ENCODE measurements at regions not wholly inside any gene's neighbourhood (a gene's known extent, or its start where the extent isn't known, plus 50 kb on each side); places are given as distances from the start of the nearest gene placed in this dataset.

GRCh38 chr13:63684822-63685221, 2269.2 kb upstream of the PCDH20 start:
- H3K27me3 ChIP-seq (ENCODE audit: insufficient read depth, low read length), result no peaks in the 10 kb centered on the region
- no peak overlapping the region for H3T11ph ChIP-seq (ENCODE audit: low read length)
- no peak for TF ChIP-seq CTCF (conservative IDR thresholded peaks at IDR 0.05)
- Mint-ChIP-seq H3K27ac (no peak overlapping the region), H3K4me1 (peaks cover 10 to 22% of the 10 kb centered on the region in 2 experiments), H3K27me3 (ENCODE audit: low read depth) (no peaks in the 10 kb centered on the region), H3K36me3 (ENCODE audit: insufficient read depth in 1 of 3, low read depth in 3 of 3) (peaks cover 8 to 27% (median 19%) of the 10 kb centered on the region in 3 experiments), H3K4me3 (no peak overlapping the region), H3K9me3 (peaks cover 16 to 17% of the 10 kb centered on the region in 2 experiments)
- no peaks in the 10 kb centered on the region for H3K79me2 ChIP-seq (ENCODE audit: insufficient read depth, low read length)
- H4K91ac ChIP-seq (ENCODE audit: insufficient read length, low read depth, low read length), result no peak overlapping the region
- no peak overlapping the region for H2BK5ac ChIP-seq (ENCODE audit: insufficient read length, low read length)
- H2AFZ ChIP-seq (ENCODE audit: low read length), result no peak overlapping the region
- H3K23ac ChIP-seq (ENCODE audit: insufficient read length, low read depth, low read length), result no peak overlapping the region
- H3K79me1 ChIP-seq (ENCODE audit: insufficient read depth, low read depth, low read length, poor library complexity, severe bottlenecking), result no peaks in the 10 kb centered on the region
- H3K9me3 ChIP-seq (ENCODE audit: control insufficient read depth, low read depth, low read length), result no peaks in the 10 kb centered on the region
- DNase-seq, result no peak
- H2BK120ac ChIP-seq (ENCODE audit: low read depth, low read length, poor library complexity, severe bottlenecking), result no peak overlapping the region
- no peak overlapping the region for H3K56ac ChIP-seq (ENCODE audit: insufficient read length, low read depth, low read length)
- H3K4me2 ChIP-seq (ENCODE audit: insufficient read depth, insufficient read length, low read length), result no peak overlapping the region
- H4K5ac ChIP-seq (ENCODE audit: insufficient read length, low read depth, low read length), result no peak overlapping the region
- H4K8ac ChIP-seq (replicated peaks; ENCODE audit: insufficient read length, low read depth, low read length), result no peak overlapping the region
- H2BK15ac ChIP-seq (ENCODE audit: low read depth, low read length), result no peak overlapping the region
- no peak overlapping the region for H3K18ac ChIP-seq (ENCODE audit: insufficient read length, low read depth, low read length)
- H3K27ac ChIP-seq (ENCODE audit: insufficient read length, low read depth, low read length), result no peak overlapping the region
- H3K23me2 ChIP-seq (ENCODE audit: insufficient read length, low read depth, low read length, poor library complexity, severe bottlenecking), result no peaks in the 10 kb centered on the region
- no peak overlapping the region for H3K4ac ChIP-seq (ENCODE audit: low read depth, low read length)
- H2BK20ac ChIP-seq (ENCODE audit: low read depth, low read length, poor library complexity, severe bottlenecking), result no peak overlapping the region
- H2BK12ac ChIP-seq (ENCODE audit: insufficient read length, low read depth, low read length), result no peak overlapping the region
- no peaks in the 10 kb centered on the region; the same call in 1 of the 2 replicates for H3K4me1 ChIP-seq (ENCODE audit: insufficient read depth, low read length)
- no peak overlapping the region for H3K9ac ChIP-seq (ENCODE audit: extremely low read depth, insufficient read length, low read length)
- no peaks in the 10 kb centered on the region for H4K20me1 ChIP-seq (ENCODE audit: control insufficient read depth, insufficient read depth, insufficient read length)
- no peak overlapping the region for H3K14ac ChIP-seq (ENCODE audit: insufficient read depth, low read length)
- no peak overlapping the region for H2AK5ac ChIP-seq (ENCODE audit: insufficient read length, low read length)
